ENCODE measurements at regions not wholly inside any gene's neighbourhood (a gene's known extent, or its start where the extent isn't known, plus 50 kb on each side); places are given as distances from the start of the nearest gene placed in this dataset.

DNA sequence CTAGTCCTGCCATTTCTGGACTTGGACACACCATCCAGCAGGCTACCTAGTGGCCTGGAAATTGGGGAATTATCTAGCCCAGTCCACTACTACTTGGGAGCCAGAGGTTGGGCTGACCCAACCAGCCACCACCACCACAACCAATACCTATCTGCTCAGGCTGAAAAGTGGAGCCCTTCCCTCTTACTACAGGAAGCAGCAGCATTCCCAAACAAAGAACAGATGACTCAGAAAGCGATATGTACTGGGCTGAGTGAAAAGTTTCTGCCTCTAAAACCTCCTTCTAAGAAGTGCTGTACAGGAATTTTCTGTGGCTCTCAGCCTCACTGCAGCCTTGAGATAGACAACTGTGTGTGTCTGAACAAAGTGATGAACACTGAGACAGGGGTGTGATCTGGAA, 279.4 kb downstream of the CDH10 start:
- 83 to 85% methylated on average over 1 of the region's 1 CpG for WGBS, 2 donors
- Histone ChIP-seq H3K36me3 (no peaks in the 10 kb centered on the region), H3K27ac (no peak overlapping the region), H3K9me3 (no peaks in the 10 kb centered on the region), H3K4me3 (replicated peaks in 1 of 3) (no peak overlapping the region), H3K4me1 (no peaks in the 10 kb centered on the region), H3K27me3 (no peaks in the 10 kb centered on the region)
- no peak for TF ChIP-seq POLR2A (IDR thresholded peaks at IDR 0.05)
- TF ChIP-seq, protein P1, sequence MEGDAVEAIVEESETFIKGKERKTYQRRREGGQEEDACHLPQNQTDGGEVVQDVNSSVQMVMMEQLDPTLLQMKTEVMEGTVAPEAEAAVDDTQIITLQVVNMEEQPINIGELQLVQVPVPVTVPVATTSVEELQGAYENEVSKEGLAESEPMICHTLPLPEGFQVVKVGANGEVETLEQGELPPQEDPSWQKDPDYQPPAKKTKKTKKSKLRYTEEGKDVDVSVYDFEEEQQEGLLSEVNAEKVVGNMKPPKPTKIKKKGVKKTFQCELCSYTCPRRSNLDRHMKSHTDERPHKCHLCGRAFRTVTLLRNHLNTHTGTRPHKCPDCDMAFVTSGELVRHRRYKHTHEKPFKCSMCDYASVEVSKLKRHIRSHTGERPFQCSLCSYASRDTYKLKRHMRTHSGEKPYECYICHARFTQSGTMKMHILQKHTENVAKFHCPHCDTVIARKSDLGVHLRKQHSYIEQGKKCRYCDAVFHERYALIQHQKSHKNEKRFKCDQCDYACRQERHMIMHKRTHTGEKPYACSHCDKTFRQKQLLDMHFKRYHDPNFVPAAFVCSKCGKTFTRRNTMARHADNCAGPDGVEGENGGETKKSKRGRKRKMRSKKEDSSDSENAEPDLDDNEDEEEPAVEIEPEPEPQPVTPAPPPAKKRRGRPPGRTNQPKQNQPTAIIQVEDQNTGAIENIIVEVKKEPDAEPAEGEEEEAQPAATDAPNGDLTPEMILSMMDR (IDR thresholded peaks at IDR 0.05): no peak
- DNase-seq: no peak
- intact Hi-C loops (cut with DNase I): no loop called here

DNA sequence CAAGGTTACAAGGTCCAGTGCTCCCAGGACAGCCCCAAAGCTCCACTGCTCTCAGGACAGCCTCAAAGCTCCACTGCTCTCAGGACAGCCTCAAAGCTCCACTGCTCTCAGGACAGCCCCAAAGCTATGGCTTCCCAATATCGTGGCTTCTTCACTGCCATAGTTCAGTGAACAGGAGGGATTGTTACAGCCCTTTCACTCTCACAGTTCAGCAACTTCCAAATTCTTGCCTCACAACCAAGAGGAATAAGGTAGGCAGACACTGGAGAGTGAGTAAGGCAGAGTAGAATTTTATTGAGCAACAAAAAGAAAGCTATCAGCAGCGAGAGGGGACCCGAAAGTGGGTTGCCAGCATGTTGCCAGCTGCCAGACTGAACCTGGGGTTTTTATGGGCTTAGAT, 277.6 kb downstream of the CDH10 start:
- H3K9me3 ChIP-seq: no peaks in the 10 kb centered on the region
- H3K27me3 ChIP-seq: no peaks in the 10 kb centered on the region
- WGBS, 2 donors: 53 to 59% methylated on average over 3 of the region's 3 CpGs
- no peaks in the 10 kb centered on the region for H3K4me1 ChIP-seq
- TF ChIP-seq POLR2A (IDR thresholded peaks at IDR 0.05): no peak
- TF ChIP-seq, protein P1 (IDR thresholded peaks at IDR 0.05): no peak
- intact Hi-C loops (cut with DNase I): no loop called here
- H3K4me3 ChIP-seq (replicated peaks in 1 of 3): no peak overlapping the region
- H3K36me3 ChIP-seq: no peaks in the 10 kb centered on the region
- DNase-seq: no peak
- no peak overlapping the region for H3K27ac ChIP-seq

DNA sequence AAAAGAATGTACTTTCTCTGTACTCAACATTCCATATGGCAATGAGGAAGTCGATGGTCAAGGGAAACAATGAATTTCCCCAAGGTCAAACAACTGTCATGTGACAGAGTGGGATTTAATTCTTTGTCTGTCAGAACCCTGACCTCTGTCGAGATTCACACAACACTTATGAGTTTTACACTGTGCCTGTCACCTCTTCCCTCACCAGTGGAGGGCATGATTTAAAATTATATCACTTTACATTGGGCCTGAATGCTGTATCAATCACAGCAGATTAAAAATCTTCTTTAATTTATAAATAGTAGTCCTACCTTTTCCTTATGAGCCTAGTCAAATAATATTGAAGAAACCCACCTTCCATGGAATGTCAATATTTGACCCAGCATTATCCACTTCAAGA, 276.7 kb downstream of the CDH10 start:
- 60 to 71% methylated on average over 2 of the region's 2 CpGs for WGBS, 2 donors
- no peaks in the 10 kb centered on the region for H3K27me3 ChIP-seq

DNA sequence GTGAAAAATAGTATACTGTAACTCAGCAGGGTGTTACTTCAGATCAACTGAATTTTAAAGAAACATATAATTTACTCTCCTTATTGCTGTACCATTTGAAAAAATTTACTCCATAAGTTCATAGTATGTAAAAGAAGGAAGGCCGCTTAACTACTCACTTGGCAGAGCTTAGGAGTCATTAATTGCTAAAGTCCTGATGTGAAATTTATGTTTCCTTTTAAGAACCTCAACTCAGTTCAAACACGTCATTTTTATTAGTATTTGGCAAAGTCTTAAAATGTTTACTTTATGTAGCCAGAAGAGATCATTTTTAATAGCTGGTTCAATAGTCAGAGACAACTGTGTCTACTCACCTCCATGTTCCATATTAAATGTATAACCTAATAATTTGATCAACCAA, 268.6 kb downstream of the CDH10 start:
- Histone ChIP-seq H3K4me3 (replicated peaks in 1 of 3) (no peak overlapping the region), H3K36me3 (no peaks in the 10 kb centered on the region), H3K9me3 (no peaks in the 10 kb centered on the region), H3K27ac (no peak overlapping the region), H3K4me1 (no peaks in the 10 kb centered on the region), H3K27me3 (no peaks in the 10 kb centered on the region)
- WGBS, 2 donors: 74 to 79% methylated on average over 2 of the region's 2 CpGs
- DNase-seq: no peak
- no peak for TF ChIP-seq POLR2A (IDR thresholded peaks at IDR 0.05)
- TF ChIP-seq, protein P1 (IDR thresholded peaks at IDR 0.05): no peak
- intact Hi-C loops (cut with DNase I): no loop called here

More for the DNA sequence above, 276.7 kb downstream of the CDH10 start:
- Histone ChIP-seq H3K4me1 (no peaks in the 10 kb centered on the region), H3K36me3 (no peaks in the 10 kb centered on the region), H3K4me3 (replicated peaks in 1 of 3) (no peak overlapping the region), H3K27ac (no peak overlapping the region), H3K9me3 (no peaks in the 10 kb centered on the region)
- no peak for DNase-seq
- intact Hi-C loops (cut with DNase I): no loop called here
- TF ChIP-seq, protein P1 (IDR thresholded peaks at IDR 0.05): no peak
- TF ChIP-seq POLR2A (IDR thresholded peaks at IDR 0.05): no peak

DNA sequence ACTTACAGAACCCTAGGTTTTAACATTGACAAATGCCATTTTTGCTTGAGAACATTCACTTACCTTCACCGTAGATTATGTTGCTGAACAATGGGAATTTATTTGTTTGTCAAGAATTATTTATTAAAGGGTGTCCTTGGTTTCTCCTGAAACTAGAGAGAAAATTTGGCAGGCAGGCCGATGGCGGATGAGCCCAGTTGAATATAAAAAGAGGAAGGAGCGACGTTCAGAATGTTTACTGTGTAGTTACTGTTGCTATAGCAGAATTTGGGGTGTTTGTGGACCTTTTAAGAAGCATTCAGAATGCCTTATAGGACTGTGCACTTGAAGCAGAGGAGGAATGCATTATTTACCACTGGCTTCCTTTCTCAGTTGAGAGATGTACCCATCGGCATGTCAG, 268.2 kb downstream of the CDH10 start:
- Histone ChIP-seq H3K27me3 (no peaks in the 10 kb centered on the region), H3K4me3 (replicated peaks in 1 of 3) (no peak overlapping the region), H3K9me3 (no peaks in the 10 kb centered on the region), H3K36me3 (no peaks in the 10 kb centered on the region), H3K27ac (no peak overlapping the region), H3K4me1 (no peaks in the 10 kb centered on the region)
- 79 to 90% methylated on average over 6 of the region's 6 CpGs for WGBS, 2 donors
- intact Hi-C loops (cut with DNase I): no loop called here
- no peak for DNase-seq
- TF ChIP-seq POLR2A (IDR thresholded peaks at IDR 0.05): no peak
- TF ChIP-seq, protein P1 (IDR thresholded peaks at IDR 0.05): no peak
